SK-N-SH treated with all-trans-retinoic acid at 6 μM for 48 hours (cell line): ENCODE measurements at regions not wholly inside any gene's neighbourhood (a gene's known extent, or its start where the extent isn't known, plus 50 kb on each side); places are given as distances from the start of the nearest gene placed in this dataset.
"Not testable (repeated sequence)": the region's sequence is repeated elsewhere in the genome, so short reads cannot be mapped to it uniquely, and the experiment has no call there.

ENCODE experiments used
- ATAC-seq: fragments of 200-7000 bp; cut with Tn5 transposase; 3 replicates; pipeline ENCODE4 v1.9.1; 2020; ENCODE audit warnings: mild to moderate bottlenecking, moderate library complexity
- ARNTL ChIP-seq: fragments of 450-650 bp; formaldehyde crosslinking; IDR thresholded peaks from 2 replicates; pipeline ENCODE4 v1.5.0; 2020; ENCODE audit warnings: low read depth, mild to moderate bottlenecking, moderate library complexity, borderline replicate concordance
- BACH2 ChIP-seq: fragments of 250-450 bp; sonication (Bioruptor Pico); IDR thresholded peaks from 2 replicates; pipeline ENCODE4 v1.9.0; 2021; ENCODE audit warnings: mild to moderate bottlenecking, borderline replicate concordance
- ESRRG ChIP-seq: fragments of 250-450 bp; sonication (Bioruptor Pico); IDR thresholded peaks from 2 replicates; pipeline ENCODE4 v1.6.1; 2021; ENCODE audit warnings: mild to moderate bottlenecking
- ISL1 ChIP-seq: fragments of 250-450 bp; sonication (Bioruptor Pico); IDR thresholded peaks from 2 replicates; pipeline ENCODE4 v2.1.2; 2022; ENCODE audit warnings: mild to moderate bottlenecking, moderate library complexity
- OSR1 ChIP-seq: fragments of 250-450 bp; sonication (Bioruptor Pico); IDR thresholded peaks from 2 replicates; pipeline ENCODE4 v1.8.0; 2022; ENCODE audit warnings: moderate library complexity, mild to moderate bottlenecking, inconsistent platforms
- PPARA ChIP-seq: fragments of 250-450 bp; sonication (Bioruptor Pico); IDR thresholded peaks from 2 replicates; pipeline ENCODE4 v1.5.0; 2020; ENCODE audit warnings: mild to moderate bottlenecking, borderline replicate concordance
- SNAI2 ChIP-seq: fragments of 250-450 bp; sonication (Bioruptor Pico); IDR thresholded peaks from 2 replicates; pipeline ENCODE4 v1.5.0; 2020; ENCODE audit warnings: mild to moderate bottlenecking, moderate library complexity
- TCF4 ChIP-seq: fragments of 250-450 bp; sonication (Bioruptor Pico); IDR thresholded peaks from 2 replicates; pipeline ENCODE4 v1.8.0; 2021; ENCODE audit warnings: mild to moderate bottlenecking, moderate library complexity, borderline replicate concordance
- ZC3H10 ChIP-seq: fragments of 250-450 bp; sonication (Bioruptor Pico); IDR thresholded peaks from 2 replicates; pipeline ENCODE4 v1.5.1; 2021; ENCODE audit warnings: mild to moderate bottlenecking, moderate library complexity
- ZFP30 ChIP-seq: fragments of 450-650 bp; formaldehyde crosslinking; IDR thresholded peaks from 2 replicates; pipeline ENCODE4 v1.5.0; 2022; ENCODE audit warnings: mild to moderate bottlenecking, moderate library complexity
- ZNF565 ChIP-seq: fragments of 450-650 bp; formaldehyde crosslinking; conservative IDR thresholded peaks from 2 replicates; pipeline ENCODE4 v1.5.0; 2020; ENCODE audit warnings: low read depth, mild to moderate bottlenecking, moderate library complexity
- ZNF70 ChIP-seq: fragments of 450-650 bp; formaldehyde crosslinking; IDR thresholded peaks from 2 replicates; pipeline ENCODE4 v1.5.0; 2020; ENCODE audit warnings: mild to moderate bottlenecking, moderate library complexity
- ZNF8 ChIP-seq: fragments of 450-650 bp; formaldehyde crosslinking; IDR thresholded peaks from 2 replicates; pipeline ENCODE4 v1.5.0; 2020; ENCODE audit warnings: mild to moderate bottlenecking, moderate library complexity
- TF ChIP-seq, protein P1 (sequence below): fragments of 250-450 bp; sonication (Bioruptor Pico); IDR thresholded peaks from 2 replicates; pipeline ENCODE4 v1.5.0; 2020; ENCODE audit warnings: mild to moderate bottlenecking, moderate library complexity
- TF ChIP-seq, protein P2 (sequence below): fragments of 250-450 bp; sonication (Bioruptor Pico); IDR thresholded peaks from 2 replicates; pipeline ENCODE4 v1.5.1; 2021; ENCODE audit warnings: mild to moderate bottlenecking, moderate library complexity
- TF ChIP-seq, protein P3 (sequence below): fragments of 250-450 bp; sonication (Bioruptor Pico); IDR thresholded peaks from 2 replicates; pipeline ENCODE4 v1.8.0; 2020; ENCODE audit warnings: mild to moderate bottlenecking, moderate library complexity, borderline replicate concordance
- TF ChIP-seq, protein P4 (sequence below): fragments of 250-450 bp; sonication (Bioruptor Pico); IDR thresholded peaks from 2 replicates; pipeline ENCODE4 v1.5.1; 2020; ENCODE audit warnings: low read depth, mild to moderate bottlenecking, moderate library complexity

DNA sequence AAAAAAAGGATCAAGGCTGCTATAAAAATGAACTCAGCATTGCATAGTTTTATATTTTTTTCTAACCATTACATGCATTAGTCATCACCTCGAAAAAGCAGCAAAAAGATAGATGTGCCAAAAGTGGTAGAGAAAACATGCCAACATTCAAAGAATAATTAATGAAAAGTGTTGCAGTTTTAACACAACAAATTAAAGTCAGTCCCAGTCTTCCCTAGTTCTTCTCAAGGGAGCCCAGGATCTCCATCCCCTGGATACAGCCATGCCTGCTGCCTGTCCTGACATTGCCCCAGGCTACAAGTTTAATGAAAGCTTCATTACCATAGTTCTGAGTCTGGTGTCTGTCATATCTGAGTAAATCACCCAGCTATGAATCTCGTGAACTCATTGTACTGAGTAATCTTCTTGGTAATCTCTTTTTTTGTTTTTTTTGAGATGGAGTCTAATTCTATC, 116.6 kb upstream of the KLF12 start:
- ATAC-seq: peak; percentile 89
- TF ChIP-seq ISL1 (CRISPR knock-in tag) (no peak), TCF4 (CRISPR knock-in tag) (peak; percentile 30; the same call in 1 of the 2 replicates), ZNF565 (CRISPR knock-in tag) (no peak)

DNA sequence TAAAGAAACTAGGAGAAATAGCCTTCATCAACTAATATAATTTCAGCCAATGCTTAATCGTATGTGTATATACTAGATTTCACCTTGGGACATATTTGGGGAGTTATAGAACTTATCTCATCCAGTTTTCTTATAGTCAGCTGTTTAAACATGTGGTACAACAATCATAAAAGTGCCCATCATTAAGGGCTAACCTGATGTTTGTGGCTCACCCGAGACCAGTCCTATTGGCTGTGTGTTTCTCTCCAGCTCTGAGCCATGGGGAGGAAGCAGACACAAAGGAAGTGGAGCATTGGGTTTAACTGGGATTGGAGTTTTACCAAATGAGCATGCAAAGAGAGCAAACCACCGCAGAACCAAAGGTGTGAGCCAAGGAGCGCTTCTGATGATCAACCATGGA, 114.3 kb upstream of the KLF12 start:
- ATAC-seq: no peak
- TF ChIP-seq SNAI2 (CRISPR knock-in tag) (no peak), ZNF8 (CRISPR knock-in tag) (no peak), ESRRG (CRISPR knock-in tag) (no peak), ZNF565 (CRISPR knock-in tag) (no peak), ISL1 (CRISPR knock-in tag) (no peak), TCF4 (CRISPR knock-in tag) (no peak), PPARA (CRISPR knock-in tag) (no peak)
- TF ChIP-seq, protein P1, sequence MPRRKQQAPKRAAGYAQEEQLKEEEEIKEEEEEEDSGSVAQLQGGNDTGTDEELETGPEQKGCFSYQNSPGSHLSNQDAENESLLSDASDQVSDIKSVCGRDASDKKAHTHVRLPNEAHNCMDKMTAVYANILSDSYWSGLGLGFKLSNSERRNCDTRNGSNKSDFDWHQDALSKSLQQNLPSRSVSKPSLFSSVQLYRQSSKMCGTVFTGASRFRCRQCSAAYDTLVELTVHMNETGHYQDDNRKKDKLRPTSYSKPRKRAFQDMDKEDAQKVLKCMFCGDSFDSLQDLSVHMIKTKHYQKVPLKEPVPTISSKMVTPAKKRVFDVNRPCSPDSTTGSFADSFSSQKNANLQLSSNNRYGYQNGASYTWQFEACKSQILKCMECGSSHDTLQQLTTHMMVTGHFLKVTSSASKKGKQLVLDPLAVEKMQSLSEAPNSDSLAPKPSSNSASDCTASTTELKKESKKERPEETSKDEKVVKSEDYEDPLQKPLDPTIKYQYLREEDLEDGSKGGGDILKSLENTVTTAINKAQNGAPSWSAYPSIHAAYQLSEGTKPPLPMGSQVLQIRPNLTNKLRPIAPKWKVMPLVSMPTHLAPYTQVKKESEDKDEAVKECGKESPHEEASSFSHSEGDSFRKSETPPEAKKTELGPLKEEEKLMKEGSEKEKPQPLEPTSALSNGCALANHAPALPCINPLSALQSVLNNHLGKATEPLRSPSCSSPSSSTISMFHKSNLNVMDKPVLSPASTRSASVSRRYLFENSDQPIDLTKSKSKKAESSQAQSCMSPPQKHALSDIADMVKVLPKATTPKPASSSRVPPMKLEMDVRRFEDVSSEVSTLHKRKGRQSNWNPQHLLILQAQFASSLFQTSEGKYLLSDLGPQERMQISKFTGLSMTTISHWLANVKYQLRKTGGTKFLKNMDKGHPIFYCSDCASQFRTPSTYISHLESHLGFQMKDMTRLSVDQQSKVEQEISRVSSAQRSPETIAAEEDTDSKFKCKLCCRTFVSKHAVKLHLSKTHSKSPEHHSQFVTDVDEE (CRISPR knock-in tag): no peak
- TF ChIP-seq, protein P2, sequence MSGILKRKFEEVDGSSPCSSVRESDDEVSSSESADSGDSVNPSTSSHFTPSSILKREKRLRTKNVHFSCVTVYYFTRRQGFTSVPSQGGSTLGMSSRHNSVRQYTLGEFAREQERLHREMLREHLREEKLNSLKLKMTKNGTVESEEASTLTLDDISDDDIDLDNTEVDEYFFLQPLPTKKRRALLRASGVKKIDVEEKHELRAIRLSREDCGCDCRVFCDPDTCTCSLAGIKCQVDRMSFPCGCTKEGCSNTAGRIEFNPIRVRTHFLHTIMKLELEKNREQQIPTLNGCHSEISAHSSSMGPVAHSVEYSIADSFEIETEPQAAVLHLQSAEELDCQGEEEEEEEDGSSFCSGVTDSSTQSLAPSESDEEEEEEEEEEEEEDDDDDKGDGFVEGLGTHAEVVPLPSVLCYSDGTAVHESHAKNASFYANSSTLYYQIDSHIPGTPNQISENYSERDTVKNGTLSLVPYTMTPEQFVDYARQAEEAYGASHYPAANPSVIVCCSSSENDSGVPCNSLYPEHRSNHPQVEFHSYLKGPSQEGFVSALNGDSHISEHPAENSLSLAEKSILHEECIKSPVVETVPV (CRISPR knock-in tag): no peak
- TF ChIP-seq, all 23 proteins: peak for 0

DNA sequence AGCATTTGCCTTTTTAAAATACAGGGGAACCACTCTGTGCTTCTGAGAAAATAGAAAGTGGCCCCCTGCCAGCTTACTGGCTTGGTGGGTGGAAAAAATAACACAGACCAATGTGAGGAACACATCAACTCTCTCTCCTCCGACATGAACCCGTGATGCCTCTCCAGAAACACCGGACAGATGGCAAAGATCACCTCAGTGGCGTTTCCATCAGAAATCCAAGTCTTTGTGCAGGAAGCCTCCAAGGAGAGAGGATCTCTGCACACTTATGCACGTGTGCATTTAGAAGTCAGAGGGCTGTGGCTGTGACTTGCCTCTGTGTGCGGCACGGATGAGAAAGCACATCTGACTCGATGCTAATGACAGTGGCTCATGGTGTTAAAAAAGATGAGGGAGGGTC, 112.3 kb upstream of the KLF12 start:
- ATAC-seq: no peak
- no peak for TF ChIP-seq ZNF8 (CRISPR knock-in tag)
- TF ChIP-seq ZNF565 (CRISPR knock-in tag): no peak
- TF ChIP-seq ESRRG (CRISPR knock-in tag): no peak
- TF ChIP-seq SNAI2 (CRISPR knock-in tag): no peak
- no peak for TF ChIP-seq OSR1 (CRISPR knock-in tag)
- TF ChIP-seq ZC3H10 (CRISPR knock-in tag): no peak
- TF ChIP-seq BACH2 (CRISPR knock-in tag): no peak
- TF ChIP-seq ISL1 (CRISPR knock-in tag): no peak
- TF ChIP-seq, all 23 proteins: peak for 0

DNA sequence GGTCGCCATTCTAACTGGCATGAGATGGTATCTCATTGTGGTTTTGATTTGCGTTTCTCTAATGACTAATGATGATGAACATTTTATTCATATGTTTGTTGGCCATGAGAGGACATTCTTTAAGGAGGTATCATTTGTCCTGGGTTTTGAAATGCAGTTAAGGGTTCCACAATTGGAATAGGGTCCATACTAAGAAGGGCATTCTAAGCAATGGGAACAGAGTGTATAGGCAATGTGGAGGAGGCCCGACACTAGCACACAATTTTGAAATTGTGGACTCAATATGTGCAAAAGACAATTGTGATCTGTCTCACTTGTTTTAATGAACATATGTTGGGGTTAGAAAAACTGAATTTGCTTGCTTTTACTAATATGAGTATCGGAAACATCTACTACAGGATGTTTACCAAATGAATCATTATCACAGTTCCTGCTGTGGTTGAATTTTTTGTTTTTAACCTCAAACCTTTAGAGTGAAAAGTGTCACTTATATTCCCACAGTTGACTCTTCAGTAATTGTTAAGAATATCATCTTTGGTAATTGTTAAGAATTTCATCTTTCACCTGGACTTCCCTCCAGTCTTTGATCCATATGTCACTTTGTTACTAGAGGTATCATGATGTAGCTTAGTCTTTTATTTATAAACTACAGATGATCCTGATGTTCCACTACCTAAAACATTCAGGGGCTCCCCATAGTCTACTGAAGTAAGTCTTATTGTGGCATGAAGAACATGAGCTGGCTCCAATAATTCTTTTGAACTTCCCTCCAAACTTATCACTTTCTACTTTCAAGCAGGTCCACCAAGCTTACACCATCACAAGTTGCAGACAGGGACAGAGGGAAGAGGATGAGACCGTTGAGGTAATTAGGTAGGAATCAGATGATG, 109.7 kb upstream of the KLF12 start:
- no peak; the same call in 2 of the 3 replicates for ATAC-seq
- TF ChIP-seq, protein P3, sequence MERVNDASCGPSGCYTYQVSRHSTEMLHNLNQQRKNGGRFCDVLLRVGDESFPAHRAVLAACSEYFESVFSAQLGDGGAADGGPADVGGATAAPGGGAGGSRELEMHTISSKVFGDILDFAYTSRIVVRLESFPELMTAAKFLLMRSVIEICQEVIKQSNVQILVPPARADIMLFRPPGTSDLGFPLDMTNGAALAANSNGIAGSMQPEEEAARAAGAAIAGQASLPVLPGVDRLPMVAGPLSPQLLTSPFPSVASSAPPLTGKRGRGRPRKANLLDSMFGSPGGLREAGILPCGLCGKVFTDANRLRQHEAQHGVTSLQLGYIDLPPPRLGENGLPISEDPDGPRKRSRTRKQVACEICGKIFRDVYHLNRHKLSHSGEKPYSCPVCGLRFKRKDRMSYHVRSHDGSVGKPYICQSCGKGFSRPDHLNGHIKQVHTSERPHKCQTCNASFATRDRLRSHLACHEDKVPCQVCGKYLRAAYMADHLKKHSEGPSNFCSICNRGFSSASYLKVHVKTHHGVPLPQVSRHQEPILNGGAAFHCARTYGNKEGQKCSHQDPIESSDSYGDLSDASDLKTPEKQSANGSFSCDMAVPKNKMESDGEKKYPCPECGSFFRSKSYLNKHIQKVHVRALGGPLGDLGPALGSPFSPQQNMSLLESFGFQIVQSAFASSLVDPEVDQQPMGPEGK (CRISPR knock-in tag): no peak
- TF ChIP-seq ARNTL (CRISPR knock-in tag) (no peak), ESRRG (CRISPR knock-in tag) (no peak), OSR1 (CRISPR knock-in tag) (no peak), ZNF565 (CRISPR knock-in tag) (no peak), PPARA (CRISPR knock-in tag) (no peak), TCF4 (CRISPR knock-in tag) (no peak), ZNF70 (CRISPR knock-in tag) (no peak), BACH2 (CRISPR knock-in tag) (no peak), ZFP30 (CRISPR knock-in tag) (no peak), ISL1 (CRISPR knock-in tag) (no peak), SNAI2 (CRISPR knock-in tag) (no peak)
- TF ChIP-seq, protein P1 (CRISPR knock-in tag): no peak
- TF ChIP-seq, protein P4, sequence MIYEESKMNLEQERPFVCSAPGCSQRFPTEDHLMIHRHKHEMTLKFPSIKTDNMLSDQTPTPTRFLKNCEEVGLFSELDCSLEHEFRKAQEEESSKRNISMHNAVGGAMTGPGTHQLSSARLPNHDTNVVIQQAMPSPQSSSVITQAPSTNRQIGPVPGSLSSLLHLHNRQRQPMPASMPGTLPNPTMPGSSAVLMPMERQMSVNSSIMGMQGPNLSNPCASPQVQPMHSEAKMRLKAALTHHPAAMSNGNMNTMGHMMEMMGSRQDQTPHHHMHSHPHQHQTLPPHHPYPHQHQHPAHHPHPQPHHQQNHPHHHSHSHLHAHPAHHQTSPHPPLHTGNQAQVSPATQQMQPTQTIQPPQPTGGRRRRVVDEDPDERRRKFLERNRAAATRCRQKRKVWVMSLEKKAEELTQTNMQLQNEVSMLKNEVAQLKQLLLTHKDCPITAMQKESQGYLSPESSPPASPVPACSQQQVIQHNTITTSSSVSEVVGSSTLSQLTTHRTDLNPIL (CRISPR knock-in tag): no peak

DNA sequence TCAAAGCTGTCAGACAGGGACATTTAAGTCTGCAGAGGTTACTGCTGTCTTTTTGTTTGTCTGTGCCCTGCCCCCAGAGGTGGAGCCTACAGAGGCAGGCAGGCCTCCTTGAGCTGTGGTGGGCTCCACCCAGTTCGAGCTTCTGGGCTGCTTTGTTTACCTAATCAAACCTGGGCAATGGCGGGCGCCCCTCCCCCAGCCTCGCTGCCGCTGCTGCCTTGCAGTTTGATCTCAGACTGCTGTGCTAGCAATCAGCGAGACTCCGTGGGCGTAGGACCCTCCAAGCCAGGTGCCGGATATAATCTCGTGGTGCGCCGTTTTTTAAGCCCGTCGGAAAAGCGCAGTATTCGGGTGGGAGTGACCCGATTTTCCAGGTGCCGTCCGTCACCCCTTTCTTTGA, 107.1 kb upstream of the KLF12 start:
- ATAC-seq: not testable (repeated sequence)
